Fibroblast of the conjunctiva (primary cell): ENCODE measurements at regions not wholly inside any gene's neighbourhood (a gene's known extent, or its start where the extent isn't known, plus 50 kb on each side); places are given as distances from the start of the nearest gene placed in this dataset.
A peak's percentile ranks its signal among the peaks of the same experiment; 100 is the strongest.

Experiments used
- DNase-seq: peaks from one replicate; pipeline ENCODE4 v3.0.0-alpha.2; 2010; ENCODE audit warnings: low read depth

DNA sequence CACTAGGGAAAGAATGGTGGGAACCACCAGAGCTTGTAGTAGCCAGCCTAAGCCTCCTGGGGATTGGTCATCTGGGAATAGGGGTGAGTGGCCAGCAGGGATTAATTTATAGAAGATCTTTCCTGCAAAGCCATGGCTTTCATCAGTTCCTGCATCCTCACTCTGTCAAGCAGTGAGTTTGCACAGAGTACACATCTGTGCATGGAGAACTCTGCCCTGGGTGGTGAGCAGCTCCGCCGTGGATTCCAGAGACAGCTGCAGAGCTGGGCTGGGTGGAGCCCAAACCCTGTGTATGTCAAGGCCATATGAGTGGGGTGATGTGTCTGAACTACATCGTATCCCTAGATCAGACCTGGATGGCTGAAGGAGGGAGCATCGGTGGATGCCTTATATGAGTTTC, 182.2 kb downstream of the GLI2 start:
- no peak for DNase-seq

DNA sequence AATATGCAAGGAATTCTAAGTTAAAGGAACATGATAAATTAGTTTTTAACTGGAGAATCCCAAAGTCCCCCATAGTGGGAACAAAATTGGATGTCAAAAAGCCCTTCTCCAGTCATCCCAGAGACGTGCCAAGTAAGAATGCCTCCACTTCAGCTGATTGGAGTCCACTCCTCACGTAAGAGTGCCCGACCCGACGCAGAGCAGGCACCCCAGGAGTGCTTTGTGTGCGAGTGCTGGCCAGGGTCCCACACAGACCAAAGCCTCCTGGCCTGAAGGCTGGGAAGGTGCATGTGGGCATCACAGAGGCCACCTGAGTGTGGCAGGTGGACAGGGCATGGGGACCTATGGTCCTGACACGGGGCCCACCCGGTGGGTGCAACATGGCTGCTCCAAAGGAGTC, 183.5 kb downstream of the GLI2 start:
- DNase-seq = no peak

DNA sequence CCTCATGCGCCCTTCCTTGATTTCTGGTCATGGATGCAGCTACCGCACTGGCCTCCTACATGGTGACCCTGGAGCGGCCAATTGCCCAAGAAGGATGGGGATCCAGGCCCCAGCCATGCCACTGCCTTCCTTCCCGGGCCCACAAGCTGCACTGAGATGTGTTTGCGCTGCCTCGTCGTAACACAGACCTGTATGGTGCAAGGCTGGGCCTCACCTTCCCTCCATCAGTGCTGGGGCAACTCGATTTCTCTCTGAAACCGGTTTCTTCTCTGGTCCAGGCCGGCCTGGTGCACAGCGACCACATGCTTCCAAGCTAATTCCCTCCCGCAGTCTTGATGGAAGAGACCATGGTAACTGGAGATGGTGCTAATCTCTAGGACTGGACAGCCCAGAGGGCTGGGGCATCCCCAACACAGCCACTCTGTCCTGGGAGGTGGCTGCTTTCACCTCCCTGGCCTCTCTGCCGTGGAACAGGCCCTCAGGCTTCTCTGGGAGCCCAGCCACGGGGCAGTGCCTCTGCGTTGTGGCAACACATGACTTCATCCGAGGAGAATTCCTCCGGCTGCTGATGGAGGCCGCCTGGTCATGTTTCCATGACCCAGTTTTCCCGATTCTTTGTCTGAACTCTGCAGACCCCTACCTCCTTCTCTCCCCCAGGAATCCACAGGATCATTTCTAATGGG, 184.2 kb downstream of the GLI2 start:
- DNase-seq = peak; percentile 59

DNA sequence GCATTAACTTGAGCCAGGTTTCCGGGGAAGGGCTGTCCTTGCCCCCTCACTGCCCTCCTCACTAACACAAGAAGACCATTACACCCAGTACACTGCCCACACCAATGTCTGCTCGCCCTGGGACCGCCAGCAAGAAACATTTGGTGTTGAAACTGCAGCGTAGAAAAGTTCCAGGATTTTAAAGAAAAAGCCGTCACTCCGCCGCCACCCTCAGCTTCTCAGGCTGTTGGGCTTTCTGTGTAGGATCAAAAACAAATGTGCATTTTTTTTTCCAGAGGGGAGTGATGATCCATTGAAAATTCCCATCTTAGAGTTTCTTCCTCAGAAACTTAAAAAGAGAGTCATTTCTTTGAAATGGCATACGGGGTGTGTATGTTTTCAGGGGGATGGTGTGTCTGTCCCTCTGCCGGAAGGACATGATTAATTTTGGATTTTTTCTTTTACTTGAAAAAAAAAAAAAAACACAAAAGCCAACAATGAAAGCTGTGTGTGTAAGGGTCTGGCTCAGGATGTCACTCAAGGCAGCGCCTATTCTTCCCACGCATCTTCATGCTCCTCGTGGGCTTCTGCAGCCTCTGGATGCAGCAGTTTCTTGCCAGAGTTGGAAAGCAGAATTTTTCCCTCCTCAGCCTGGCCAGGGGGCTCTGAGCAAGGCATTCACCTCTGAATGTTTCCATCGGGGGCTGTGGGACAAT, 184.9 kb downstream of the GLI2 start:
- no peak for DNase-seq

DNA sequence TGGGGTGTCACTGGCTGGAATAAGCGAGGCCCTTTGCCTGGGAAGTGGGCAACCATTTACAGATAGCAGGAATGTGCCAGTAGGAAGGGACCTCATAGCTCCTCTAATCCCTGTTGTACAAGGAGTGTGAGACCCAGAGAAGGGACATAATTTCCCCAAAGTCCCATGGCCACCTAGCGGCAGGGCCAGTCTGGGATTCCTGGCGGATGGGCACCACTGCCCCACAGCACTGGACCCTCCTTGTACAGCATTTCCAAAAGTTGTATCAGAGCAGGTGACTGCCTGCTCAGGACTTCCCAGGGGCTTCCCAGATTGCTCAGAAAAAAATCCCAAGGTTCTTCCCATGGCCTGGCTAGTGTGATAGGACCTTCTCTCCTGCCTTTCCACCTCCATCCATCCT, 185.8 kb downstream of the GLI2 start:
- DNase-seq = no peak

DNA sequence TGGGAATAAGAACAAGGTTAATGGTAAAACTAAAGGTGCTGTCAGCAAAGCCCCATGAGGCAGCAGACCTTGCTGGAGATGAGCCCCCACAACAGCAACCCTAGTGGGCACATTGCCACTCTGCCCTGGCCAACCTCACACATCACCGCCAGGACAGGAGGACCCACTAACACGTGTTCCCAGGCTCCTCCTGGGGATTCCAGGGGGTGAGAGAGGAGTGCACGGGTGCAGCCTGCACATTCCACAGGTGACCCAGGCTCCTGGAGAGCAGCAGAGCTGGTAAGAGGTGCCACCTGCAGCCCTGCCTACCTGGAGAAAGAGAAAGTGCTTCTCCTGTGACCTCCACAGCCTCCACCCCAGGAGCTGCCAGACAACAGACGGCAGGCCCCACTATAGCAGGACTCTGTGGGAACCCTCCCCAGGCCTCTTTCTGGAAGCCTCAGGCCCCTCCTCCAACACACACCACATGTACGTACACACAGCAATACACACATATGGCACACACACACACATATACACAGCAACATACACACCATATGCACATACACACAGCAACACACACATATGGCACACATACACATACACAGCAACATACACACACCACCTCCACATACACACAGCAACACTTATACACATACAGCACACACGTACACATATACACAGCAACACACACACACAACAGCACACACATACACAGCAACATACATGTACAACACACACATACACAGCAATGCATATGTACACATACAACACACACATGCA, 187.1 kb downstream of the GLI2 start:
- DNase-seq = no peak

DNA sequence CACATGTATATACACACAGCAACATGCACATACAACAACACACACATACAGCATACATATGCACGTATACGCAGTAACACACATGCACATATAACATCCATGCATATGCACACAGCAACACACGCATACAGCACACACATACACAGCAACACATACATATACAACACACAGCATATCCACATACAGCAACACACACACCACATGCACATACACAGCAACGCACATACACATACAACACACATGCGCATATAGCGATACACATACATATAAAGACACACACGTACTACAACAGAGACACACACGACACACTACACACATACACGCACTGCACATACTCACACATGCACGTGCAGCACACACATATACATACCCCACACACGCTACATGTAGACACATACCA, 187.8 kb downstream of the GLI2 start:
- DNase-seq = no peak

DNA sequence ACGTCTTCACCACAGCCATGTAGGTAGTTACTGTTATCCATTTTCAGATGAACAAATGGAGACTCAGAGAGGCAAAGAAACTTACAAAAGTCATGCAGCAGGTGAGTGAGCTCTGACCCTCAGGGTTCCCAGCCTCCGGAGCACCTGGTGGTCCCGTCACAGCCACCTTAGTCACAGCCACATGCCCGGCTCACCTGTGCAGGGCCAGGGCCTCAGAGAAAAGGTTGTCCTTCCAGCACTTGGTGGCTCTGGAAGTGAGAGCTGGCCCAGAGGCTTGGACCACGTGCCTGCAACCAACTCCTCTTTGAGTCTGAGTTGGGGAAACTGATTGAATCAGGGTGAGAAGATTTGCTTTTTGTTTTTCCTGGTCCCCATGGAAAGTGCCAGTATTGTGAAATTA, 189.3 kb downstream of the GLI2 start:
- DNase-seq = no peak

DNA sequence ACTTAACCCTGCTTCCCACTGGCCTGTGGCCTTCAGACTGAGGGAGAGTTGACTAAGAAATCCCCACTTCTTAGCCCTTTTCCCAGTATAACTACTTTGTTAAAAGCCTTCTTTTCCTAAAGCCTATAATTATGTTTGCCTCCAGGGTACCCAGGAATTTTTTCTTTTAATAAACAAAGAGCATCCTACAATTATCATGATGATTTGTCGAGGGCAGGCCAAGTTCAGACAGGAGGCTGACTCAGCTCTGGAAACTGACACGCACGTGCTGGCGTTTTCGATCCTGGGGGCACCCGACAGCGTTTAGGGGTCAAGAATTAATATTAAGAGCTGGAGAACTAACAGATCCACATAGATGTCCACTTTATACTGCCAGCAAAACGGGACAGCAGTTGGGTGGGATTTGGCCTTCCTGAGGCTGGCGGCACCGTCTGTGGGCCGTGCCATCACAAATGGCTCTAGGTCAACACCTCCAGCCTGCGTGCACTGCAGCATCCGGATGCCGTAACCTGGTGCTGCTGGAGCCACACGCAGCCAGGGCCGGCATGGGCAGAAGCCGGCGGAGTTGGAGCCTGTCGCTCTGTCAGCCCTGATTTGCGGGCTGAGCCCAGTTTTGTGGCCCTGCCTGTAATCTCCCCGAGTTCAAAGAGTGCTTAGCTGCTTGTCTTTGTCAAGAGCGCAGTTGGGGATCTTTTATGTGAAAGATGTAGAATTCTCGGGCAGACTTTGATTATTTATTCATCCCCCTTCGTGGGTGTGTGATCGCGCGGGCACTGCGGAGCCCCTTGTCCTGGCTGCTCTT, 191.0 kb downstream of the GLI2 start:
- DNase-seq = no peak

DNA sequence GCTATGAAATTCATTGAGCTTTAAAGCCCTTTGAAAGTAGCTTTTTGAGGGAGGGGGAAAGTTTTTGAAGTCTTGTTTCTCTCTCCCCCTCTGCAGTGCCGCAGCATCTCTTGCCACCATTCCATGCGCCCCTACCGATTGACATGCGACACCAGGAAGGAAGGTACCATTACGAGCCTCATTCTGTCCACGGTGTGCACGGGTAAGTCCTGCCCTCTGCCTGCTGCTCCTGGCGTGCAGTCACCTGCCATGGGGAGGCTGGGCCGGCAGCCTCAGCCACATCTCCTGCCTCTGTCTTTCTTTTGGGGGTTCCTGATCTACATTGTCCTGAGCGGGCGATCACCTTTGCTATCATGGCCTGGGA, 191.6 kb downstream of the GLI2 start:
- no peak for DNase-seq

DNA sequence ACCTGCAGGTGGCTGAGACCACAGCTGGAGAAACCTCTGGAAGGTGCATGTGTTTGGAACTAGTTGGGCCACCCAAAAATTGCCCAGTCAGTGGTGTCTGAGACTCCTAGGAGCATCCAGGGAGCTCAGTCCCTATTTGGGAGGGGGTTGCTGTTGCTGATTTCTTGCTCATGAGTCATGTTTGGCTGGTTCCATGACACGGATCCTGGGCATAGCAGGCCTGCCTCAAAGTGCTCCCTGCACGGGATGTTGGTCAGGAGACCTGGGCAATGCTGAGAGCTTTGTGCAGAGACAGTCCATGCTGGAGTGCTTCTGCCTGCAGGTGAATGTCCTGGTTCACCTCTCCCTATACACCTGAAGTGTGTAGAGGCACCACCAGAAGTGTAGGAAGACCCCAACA, 194.2 kb downstream of the GLI2 start:
- no peak for DNase-seq

DNA sequence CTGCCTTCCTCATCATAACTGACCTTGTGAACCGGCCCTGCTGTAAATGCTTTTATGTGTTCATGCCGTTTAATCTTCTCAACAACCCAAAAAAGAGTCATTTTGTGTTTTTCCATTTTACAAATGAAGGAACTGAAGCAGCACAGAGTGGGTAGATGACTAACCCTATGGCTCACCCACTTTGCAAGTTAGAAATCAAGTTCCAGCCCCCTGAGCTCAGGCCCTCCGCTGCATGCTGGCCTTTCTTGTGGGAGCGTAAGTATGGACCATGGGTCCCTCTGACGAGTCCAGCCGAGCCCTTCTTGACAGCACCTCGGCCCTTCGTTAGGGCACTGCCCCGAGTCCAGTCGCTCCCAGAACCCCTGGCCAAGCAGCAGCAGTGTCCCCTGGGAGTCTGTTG, 194.6 kb downstream of the GLI2 start:
- DNase-seq = no peak

DNA sequence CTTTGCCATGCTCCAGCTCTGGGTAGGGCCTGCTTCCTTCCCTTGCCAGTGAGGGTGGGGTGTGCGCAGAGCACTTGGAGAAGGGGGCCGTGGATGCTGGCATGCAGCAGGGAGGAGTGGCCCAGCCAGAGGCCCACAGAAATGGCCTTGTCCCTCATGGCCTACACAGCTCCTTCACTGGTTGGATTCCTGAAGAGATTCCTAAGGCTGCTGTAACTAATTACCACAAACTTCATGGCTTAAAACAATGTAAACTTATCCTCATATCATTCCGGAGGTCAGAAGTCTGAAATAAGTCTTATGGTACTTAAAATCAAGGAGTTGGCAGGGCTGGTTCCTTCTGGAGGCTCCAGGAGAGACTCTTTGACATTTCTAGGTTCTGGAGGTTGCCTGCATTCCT, 195.2 kb downstream of the GLI2 start:
- no peak for DNase-seq

DNA sequence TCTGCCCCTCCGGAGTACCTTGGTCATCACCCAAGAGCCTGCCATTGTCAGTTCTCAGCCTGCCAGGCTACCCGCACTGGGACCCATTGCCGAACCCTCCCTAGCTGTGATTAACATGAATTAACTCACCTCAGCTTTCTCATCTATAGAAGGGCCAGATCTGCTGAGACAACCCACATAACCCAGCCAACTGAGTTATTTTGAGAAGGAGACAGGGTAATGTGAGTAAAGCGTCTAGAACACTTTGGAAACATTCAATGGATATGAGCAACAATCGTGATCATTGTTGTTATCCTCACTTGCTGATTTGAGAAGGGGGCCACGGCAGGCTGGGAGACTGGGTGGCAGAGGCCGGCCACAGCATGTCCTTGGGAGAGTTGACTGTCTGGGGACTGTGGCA, 196.8 kb downstream of the GLI2 start:
- DNase-seq = no peak

DNA sequence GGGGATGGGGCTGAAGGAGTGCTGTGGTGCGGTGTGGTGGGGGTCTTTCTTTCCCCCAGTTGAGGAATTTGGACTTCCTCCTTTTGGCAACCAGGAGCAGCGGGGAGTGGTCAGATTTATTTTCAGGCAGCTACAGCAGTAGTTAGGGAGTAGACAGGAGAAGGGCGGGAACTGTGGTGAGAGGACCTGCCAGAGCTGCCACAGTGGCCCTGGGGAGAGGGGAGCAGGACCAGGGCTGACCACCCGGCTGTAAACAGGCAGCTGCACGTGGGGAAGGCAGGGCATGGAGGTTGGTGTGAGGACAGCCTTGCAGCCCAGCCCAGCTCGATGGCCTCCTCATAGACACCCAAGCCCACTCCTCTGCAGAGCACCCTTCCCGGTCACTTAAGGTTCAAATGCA, 197.2 kb downstream of the GLI2 start:
- DNase-seq = no peak

DNA sequence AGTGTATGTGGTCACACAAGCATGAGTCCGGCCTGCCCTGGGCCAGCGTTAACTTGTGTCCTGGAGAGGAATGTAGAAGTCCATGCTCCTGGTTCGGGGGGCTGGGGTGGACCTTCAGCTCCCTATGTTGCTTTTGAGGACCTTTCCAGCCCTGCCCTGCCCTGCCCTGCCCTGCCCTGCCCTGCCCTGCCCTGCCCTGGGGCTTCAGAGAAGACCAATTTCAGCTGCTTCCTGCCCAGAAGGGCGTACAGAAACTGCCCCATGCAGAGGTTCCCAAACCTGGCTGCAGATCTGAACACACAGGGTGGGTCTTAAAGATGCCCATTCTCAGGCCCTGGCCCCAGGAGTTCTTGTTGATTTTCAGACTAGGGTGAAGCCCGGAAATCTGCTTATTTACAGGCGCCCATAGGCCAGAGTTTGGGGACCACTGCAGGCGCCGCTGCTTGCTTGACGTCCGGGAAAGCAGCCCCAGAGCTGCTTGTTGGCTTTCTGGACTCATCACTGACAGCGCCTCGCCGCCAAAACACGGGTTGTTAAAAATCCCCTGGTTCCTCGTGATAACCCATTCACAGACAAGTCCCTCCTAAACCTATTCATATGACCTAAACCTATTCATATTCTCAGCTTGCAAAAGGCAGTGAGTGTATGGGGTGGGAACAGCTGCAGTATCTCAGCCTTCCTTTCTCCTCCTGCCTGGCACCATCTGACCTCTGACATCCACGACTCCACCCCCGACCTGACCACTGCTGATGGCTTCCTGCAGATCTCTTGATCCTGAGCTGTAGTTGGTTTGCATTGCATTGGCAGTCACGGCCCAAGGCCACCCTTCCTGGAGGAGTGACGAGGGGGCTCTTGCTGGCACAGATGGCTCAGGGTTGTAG, 198.3 kb downstream of the GLI2 start:
- no peak for DNase-seq

DNA sequence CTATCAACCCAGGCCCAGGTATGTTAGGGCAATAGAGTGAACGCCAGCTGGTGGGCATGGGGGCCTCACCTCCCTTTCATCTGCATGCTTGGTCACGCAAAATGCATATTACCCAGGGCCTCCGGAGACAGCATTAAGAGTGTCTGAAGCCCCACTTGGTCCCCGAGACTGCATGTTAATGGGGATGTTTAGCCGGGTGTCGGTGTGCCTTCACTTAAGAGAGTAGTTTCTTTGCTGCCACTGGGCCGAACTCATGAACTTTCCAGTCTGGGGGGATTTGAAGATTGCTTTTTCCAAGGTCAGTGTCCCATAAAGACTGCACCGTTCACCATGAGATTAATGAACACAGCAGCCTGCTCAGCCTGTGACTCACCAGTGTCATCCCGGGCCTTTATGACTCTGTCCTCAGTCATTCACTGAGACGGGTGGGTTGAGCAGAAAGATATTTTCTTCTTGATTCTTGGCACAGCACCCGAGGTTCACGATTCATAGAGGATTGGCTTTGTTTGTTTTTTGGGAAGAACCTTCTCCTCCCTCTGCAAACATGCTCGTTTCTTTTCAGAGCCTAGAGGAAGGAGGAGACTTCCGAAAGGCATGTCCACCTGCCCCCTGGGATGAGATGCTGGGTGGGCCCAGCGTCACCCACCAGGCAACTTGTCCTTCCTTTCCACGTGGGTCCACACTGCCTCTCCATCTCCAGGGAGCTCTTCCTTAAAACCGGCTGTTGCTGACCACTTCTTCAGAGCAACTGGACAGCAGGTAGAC, 199.1 kb downstream of the GLI2 start:
- peak; percentile 49 for DNase-seq

DNA sequence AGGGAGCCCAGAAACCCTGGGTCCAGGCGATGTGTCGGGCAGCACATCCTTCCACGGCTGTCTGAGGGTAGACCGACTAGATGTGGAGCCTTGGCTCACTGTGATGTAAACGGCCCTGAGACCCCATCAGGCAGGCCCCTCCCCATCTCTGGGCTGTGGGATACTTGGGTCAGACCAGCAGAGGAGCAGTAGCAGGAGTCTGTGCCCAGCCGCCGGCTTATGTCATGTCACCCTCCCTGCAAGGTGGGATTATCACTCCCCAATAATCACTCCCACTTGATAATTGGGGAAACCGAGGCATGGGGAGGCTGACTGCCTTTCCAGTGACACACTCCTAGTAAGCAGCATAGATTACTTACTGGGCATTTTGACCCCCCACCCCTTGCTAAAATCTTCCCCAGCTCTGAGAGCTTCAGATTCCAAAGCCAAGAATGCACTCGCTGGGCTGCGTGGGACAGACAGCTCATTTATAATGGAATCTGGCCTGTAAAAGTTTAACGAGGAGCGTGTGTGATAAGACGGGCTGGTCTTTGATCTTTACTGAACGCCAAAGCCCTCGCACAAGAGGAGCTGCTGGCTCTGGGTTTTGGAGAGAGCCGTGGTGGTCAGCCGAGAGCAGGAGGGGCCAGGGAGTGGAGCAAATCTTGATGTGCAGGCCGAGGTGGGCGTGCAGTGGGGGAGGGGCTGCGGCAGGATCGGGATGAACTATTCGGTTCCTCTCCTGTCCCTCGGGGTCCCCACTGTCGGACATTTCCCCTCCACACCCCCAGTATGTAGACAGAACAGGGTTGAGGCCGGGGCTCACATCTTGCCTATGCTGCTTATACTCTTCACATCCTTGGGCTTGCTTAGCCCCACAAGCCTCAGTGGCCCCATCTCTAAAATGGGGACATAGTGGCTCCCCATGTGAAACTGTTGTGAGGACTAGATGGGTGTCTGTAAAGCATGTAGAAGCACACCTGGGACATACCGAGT, 200.0 kb downstream of the GLI2 start:
- DNase-seq = no peak

DNA sequence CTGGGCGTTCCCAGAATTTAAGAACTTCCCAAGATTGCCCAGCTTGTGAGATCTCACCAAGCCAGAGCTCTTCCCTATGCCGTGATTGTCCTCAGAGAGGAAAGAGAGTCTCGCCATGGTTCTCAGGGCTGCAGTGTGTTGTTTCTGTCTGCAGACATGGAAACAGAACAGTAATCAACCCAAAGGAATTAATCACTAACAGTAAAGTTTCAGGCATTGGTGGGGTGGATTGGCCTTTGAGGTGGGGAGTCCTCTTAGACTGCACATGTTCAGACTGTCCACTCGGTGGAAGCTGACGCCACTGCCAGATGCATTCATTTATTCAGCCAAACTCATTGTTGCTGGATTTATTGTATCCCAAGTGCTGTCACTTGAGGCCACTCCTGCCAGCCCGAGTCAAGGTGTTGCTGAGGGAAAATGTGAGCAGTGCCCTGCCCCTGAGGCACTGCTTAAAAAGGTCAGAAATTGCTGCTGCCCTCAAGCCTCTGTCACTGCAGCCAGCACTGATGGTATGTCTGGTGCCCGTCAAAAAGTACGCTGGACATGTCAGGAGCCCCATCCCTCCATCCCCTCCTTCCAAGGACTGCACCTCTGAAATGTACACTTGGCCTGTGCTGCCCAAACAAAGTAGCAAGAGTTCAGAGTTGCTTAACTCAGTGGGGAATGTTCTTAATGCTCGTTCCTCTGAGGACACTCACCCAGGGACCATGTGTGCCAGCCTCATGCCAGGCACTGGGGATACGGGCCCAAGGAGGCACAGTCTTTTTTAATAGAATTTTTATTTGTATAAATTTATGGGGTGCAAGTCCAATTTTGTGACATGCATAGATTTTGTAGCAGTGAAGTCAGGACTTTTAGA, 201.0 kb downstream of the GLI2 start:
- DNase-seq = no peak
